GM12878 (cell line): ENCODE measurements at regions not wholly inside any gene's neighbourhood (a gene's known extent, or its start where the extent isn't known, plus 50 kb on each side); places are given as distances from the start of the nearest gene placed in this dataset.
"Not testable (repeated sequence)": the region's sequence is repeated elsewhere in the genome, so short reads cannot be mapped to it uniquely, and the experiment has no call there.

ENCODE experiments used
- ATAC-seq: fragments of 200-7000 bp; cut with Tn5 transposase; 3 replicates; pipeline ENCODE4 v1.9.1; 2020; ENCODE audit warnings: mild to moderate bottlenecking, moderate library complexity
- BruUV-seq: library from RNA; stranded (reverse); fragments of 400-500 nt; replicated peaks from 2 replicates; lab custom pipeline; 2021; lab: Mats Ljungman, UMichigan
- CTCF ChIA-PET: fragments of 300-600 bp; sonication (Branson Sonifier 250); formaldehyde crosslinking; extraction: SDS; loops from one replicate; lab custom pipeline; 2021; ENCODE audit warnings: inconsistent platforms; lab: Yijun Ruan, JAX
- POLR2A ChIA-PET: fragments of 350-600 bp; formaldehyde crosslinking; extraction: SDS; loops from one replicate; lab custom pipeline; 2021; ENCODE audit warnings: inconsistent platforms; lab: Charles Lee
- RAD21 ChIA-PET: fragments of 300-600 bp; sonication (Branson Sonifier 250); formaldehyde crosslinking; loops from one replicate; lab custom pipeline; 2023; ENCODE audit warnings: antibody characterized with exemption; ENCODE audit not compliant: unreplicated experiment; lab: Charles Lee
- SMC1A ChIA-PET: fragments of 300-600 bp; sonication (Branson Sonifier 250); formaldehyde crosslinking; loops from one replicate; lab custom pipeline; 2023; ENCODE audit not compliant: unreplicated experiment, uncharacterized antibody; lab: Charles Lee
- DNase-seq: peaks from one replicate; pipeline ENCODE4 v3.0.0-alpha.2; 2011; ENCODE audit warnings: low read depth, low spot score
- FAIRE-seq: peaks from 3 replicates; lab custom pipeline; 2011; peaks lifted over from hg19 to GRCh38; lab: Jason Lieb, UNC
- H2AFZ ChIP-seq: 2 replicates; pipeline ENCODE4 v1.6.0; 2011; ENCODE audit warnings: low read depth, low read length, control low read depth; ENCODE audit not compliant: control insufficient read depth
- H3K27ac ChIP-seq: 2 replicates; pipeline ENCODE4 v1.5.1; 2011; ENCODE audit warnings: control low read depth; ENCODE audit not compliant: control insufficient read depth, insufficient read depth
- H3K27me3 ChIP-seq, 2 experiments: replicated peaks in 1 of 2; 2 replicates each; pipeline versions ENCODE4 v1.6.0 to v1.6.1; 2011; ENCODE audit warnings: low read length in 1 of 2; ENCODE audit not compliant: control insufficient read depth in 2 of 2, insufficient read depth in 2 of 2
- H3K36me3 ChIP-seq, 2 experiments: 2 replicates each; pipeline ENCODE4 v1.5.1; 2011; ENCODE audit warnings: low read length in 1 of 2; ENCODE audit not compliant: control insufficient read depth in 2 of 2, insufficient read depth in 2 of 2
- H3K4me1 ChIP-seq: 2 replicates; pipeline ENCODE4 v1.6.1; 2011; ENCODE audit warnings: mild to moderate bottlenecking, low read length, moderate library complexity, mixed read lengths; ENCODE audit not compliant: control insufficient read depth, insufficient read depth
- H3K4me2 ChIP-seq: 2 replicates; pipeline ENCODE4 v1.6.0; 2011; ENCODE audit warnings: control low read depth; ENCODE audit not compliant: control insufficient read depth, insufficient read depth
- H3K4me3 ChIP-seq: fragments of 200-600 bp; sonication (generic); 2 replicates; pipeline ENCODE4 v1.5.1; 2016
- H3K79me2 ChIP-seq: 2 replicates; pipeline ENCODE4 v1.6.0; 2011; ENCODE audit warnings: low read length; ENCODE audit not compliant: control insufficient read depth, insufficient read depth
- H3K9ac ChIP-seq: 2 replicates; pipeline ENCODE4 v1.8.0; 2011; ENCODE audit warnings: low read length, control low read depth, mixed read lengths; ENCODE audit not compliant: control insufficient read depth, insufficient read depth
- H3K9me3 ChIP-seq: replicated peaks from 3 replicates; pipeline ENCODE4 v1.5.1; 2011; ENCODE audit warnings: mild to moderate bottlenecking, low read length; ENCODE audit not compliant: control insufficient read depth, insufficient read depth
- H4K20me1 ChIP-seq: 2 replicates; pipeline ENCODE4 v1.6.0; 2011; ENCODE audit not compliant: control insufficient read depth, insufficient read depth
- CHD4 ChIP-seq: fragments of 200-600 bp; sonication (generic); IDR thresholded peaks from 2 replicates; pipeline ENCODE4 v1.6.1; 2016; ENCODE audit warnings: mild to moderate bottlenecking
- E2F4 ChIP-seq: IDR thresholded peaks from 2 replicates; pipeline ENCODE4 v1.6.1; 2012; ENCODE audit warnings: low read depth, low read length, improper control_type of control experiment
- HDGF ChIP-seq: fragments of 450-650 bp; IDR thresholded peaks from 2 replicates; pipeline ENCODE4 v1.6.1; 2016; ENCODE audit warnings: antibody characterized with exemption
- MYB ChIP-seq: fragments of 150-350 bp; IDR thresholded peaks from 2 replicates; pipeline ENCODE4 v1.6.1; 2014; ENCODE audit warnings: mild to moderate bottlenecking, low read depth, low read length, borderline replicate concordance
- YY1 ChIP-seq: IDR thresholded peaks from 2 replicates; pipeline ENCODE4 v1.6.1; 2011; ENCODE audit warnings: low read depth, mild to moderate bottlenecking, low read length
- ZBED1 ChIP-seq: IDR thresholded peaks from 2 replicates; pipeline ENCODE4 v1.6.1; 2016; ENCODE audit warnings: borderline replicate concordance
- WGBS: methylation state at CpG from one replicate; pipeline ENCODE4 v1.1.6; 2016; ENCODE audit warnings: low lambda C conversion rate; ENCODE audit not compliant: insufficient replicate concordance, insufficient coverage; ENCODE audit errors: missing lambda C conversion rate; 5-methylcytosine and 5-hydroxymethylcytosine counted together
- in situ Hi-C: fragments of 300-500 bp; cut with MboI; formaldehyde crosslinking; loops from 9 replicates; pipeline ENCODE4 v1.14.3; 2018; ENCODE audit warnings: mixed read lengths
- intact Hi-C: fragments of 100-400 bp; cut with micrococcal nuclease; formaldehyde crosslinking; loops from one replicate; pipeline ENCODE4 v1.14.2; 2022; ENCODE audit not compliant: unreplicated experiment

GRCh38 chr2:173572848-173573247 lies 218.2 kb downstream of the CDCA7 start:
- ChIA-PET POLR2A (no interaction called here), RAD21 (no interaction called here), SMC1A (no interaction called here), CTCF (no interaction called here)
- BruUV-seq: no TSS peak
- ATAC-seq: no peak; the same call in 2 of the 3 replicates
- Histone ChIP-seq H4K20me1 (no peaks in the 10 kb centered on the region), H3K4me3 (no peak overlapping the region), H3K27me3 (no peaks in the 10 kb centered on the region), H3K4me1 (no peaks in the 10 kb centered on the region), H3K9me3 (no peaks in the 10 kb centered on the region; the same call in 2 of the 3 replicates), H3K27ac (no peak overlapping the region), H3K9ac (no peak overlapping the region), H3K79me2 (no peaks in the 10 kb centered on the region), H3K36me3 (no peaks in the 10 kb centered on the region), H2AFZ (no peak overlapping the region), H3K4me2 (no peak overlapping the region)
- no peak for FAIRE-seq
- no peak for DNase-seq
- TF ChIP-seq CHD4 (no peak), HDGF (no peak), YY1 (no peak), E2F4 (no peak), ZBED1 (no peak), MYB (no peak)
- intact Hi-C loops (no loop called here), in situ Hi-C loops (no loop called here)
- WGBS: 75% methylated on average over 1 of the region's 1 CpG

GRCh38 chr2:173573782-173574181 lies 219.1 kb downstream of the CDCA7 start:
- H2AFZ ChIP-seq, ATAC-seq, H3K27ac ChIP-seq, BruUV-seq, H3K36me3 ChIP-seq, H3K79me2 ChIP-seq, H3K9me3 ChIP-seq, H3K9ac ChIP-seq, DNase-seq, H3K27me3 ChIP-seq, POLR2A ChIA-PET, FAIRE-seq, H3K4me3 ChIP-seq, in situ Hi-C loops, RAD21 ChIA-PET, H3K4me1 ChIP-seq, H4K20me1 ChIP-seq, intact Hi-C loops, CTCF ChIA-PET, H3K4me2 ChIP-seq: not testable (repeated sequence)
- WGBS: 50% methylated on average over 3 of the region's 3 CpGs
- SMC1A ChIA-PET: interaction anchor here (0.6 kb wide), 1 partner anchor 59 kb away, joined by 3 read pairs; no protein-coding TSS in a partner anchor
